ENCODE measurements at regions not wholly inside any gene's neighbourhood (a gene's known extent, or its start where the extent isn't known, plus 50 kb on each side); places are given as distances from the start of the nearest gene placed in this dataset.

DNA sequence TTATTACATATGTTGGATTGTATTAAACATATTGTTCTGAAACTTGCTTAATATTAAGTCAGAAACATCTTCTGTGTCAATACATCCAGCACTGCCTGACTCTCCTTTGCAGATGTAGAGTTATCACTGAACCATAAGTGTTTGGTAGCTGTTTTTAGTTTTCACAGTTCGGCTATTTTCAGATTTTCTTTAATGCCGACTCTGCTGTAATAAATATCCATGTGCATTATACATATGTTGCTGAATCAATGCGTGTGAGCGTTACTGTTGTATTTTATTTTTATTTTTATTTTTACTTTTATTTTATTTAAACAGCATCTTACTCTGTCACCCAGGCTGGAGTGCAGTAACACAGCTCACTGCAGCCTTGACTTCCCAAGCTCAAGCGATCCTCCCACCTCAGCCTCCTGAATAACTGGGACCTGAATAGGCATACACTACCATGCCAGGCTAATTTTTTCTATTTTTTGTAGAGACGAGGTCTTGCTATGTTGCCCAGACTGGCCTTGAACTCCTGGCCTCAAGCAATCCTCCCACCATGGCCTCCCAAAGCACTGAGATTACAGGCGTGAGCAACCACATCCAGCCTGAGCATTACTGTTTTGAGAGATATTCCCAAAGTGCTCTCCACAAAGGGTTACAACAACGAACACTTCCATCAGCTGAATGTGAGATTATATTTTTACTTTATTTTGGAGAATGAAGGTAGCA lies 50.7 kb upstream of the NOCT start:
- DNase-seq = no peak

- DNase-seq = no peak
Measured at GRCh38 chr4:138963412-138963811, 52.2 kb upstream of the NOCT start.

DNA sequence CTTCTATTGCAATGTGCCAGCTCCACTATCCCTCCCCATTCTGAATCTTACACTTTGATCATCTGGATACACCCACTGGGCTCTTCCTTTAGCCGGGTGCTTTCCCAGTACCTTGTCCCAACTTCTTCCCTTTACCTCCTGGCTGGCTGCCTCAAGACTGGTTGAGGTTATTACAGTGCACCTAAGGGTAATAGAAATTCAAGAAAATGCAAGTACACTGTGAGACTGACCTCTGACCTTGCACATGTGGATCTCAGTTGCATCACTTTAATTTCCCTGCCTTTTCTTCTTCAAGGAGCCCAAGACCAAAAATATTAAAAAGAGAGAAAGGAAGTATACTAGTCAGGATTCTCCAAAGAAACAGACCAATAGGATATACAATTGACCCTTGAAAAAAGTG lies 53.9 kb upstream of the NOCT start:
- DNase-seq = no peak

GRCh38 chr4:138961129-138961528 lies 54.5 kb upstream of the NOCT start:
- no peak for DNase-seq

DNA sequence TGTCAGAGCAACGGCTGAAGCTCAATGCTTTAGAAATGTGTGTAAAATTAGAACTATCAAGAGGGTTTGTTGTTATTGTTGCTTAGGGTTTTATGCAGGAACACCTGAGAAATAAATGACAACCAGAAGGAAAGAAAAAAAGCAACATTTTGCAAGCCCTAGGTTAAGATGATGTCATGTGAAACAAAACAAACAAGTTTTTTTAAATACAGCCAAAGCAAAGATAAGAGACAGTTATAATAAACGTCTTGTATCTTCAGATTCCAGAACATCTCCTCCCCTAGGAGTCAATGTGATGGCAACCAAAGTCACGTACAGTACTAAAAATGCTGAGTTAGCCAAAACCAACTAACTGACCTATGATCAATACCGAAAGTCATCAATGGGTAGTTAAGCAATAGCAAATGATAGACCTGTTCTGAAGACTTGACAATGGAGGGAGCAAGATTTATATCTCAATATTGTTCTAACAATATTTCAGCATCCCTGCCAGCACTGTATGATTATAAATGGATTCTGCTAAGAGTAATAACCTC lies 55.3 kb upstream of the NOCT start:
- no peak for DNase-seq

DNA sequence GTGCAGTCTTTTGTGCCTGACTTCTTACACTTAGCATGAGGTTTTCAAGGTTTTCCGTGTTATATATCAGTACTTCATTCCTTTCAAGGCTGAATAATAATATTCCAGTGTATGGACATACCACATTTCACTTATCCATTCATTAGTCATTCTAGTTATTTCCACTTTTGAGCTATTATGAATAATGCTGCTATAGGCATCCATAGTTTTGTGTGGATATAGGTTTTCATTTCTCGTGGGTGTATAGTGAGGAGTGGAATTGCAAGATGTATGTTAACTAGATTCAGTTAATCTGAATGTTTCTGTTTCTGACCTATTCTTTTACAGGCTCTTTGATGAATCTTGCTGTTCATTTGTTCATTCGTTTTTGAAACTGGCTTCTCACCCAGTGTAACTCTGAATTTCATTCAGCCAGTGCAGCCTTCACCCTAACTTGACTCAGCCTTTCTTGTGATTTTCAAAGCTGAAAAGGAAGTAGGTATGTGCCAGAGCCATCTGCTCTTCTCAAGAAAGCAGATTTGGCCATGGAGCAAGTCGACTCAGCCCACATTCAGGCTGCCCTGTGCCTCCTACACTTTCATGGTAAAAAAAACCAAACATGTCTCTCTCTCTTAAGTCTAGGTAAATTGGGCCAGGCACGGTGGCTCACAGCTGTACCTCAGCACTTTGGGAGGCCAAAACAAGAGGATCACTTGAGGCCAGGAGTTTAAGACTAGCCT lies 56.3 kb upstream of the NOCT start:
- DNase-seq = peak; percentile 64 to 65

DNA sequence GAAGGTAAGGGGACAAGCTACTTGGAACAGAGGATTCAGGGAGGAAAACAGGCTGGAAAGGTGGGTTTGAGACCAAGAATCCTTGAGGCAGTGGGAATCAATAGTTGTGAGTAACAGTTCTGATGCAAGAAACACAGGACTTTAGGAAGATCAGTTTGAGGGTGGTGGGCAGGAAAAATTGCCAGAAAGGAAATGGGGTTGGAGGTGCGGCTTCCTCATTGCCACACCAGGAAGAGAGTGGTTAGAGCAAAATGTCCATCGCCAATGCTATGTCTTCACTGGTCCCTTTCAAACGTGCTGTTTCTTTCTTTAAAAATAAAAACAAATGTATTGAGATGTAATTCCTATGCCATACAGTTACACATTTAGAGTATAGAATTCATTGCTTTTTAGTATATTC lies 57.1 kb upstream of the NOCT start:
- peak; percentile 58 to 76 for DNase-seq

DNA sequence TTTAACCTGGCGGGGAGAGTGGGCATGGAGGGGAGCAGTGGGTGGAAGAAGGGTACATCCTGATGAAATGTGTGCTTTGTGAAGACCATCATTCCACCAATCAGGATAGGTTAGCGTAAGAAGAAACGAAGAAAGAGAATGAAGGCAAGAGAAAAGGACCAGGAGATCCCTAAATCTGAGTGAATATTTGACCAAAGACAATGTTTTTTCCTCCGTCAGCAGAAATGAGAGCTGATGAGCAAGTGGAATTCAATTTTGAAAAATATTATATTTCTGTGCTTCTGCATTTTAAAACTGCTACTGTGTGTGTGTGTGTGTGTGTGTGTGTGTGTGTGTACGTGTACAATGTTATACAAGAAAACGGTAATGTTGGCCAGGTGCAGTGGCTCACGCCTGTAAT lies 58.3 kb upstream of the NOCT start:
- DNase-seq = no peak

GRCh38 chr4:138954428-138954827 lies 61.2 kb upstream of the NOCT start:
- DNase-seq = no peak

DNA sequence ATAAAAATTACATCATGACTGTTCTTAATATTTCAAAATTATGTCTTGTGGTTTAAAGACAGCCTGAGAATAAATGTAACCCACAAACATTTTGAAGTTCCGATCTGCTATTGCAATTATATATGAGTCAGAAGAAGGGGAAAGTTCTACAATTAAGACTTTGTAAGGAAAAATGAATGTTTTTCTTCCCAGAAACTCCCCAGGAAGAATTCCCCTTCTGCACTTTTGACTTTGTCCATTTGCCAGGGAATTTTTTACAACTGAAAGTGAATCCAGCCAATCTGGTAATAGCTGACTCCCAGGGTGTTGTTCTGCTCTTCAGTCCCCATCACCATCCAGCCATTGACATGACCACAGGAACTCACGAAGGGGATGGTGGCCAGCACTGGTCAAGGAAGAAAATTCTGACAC lies 61.6 kb upstream of the NOCT start:
- DNase-seq = peak; percentile 82 to 87

- DNase-seq = no peak
Measured at GRCh38 chr4:138952411-138952810, 63.2 kb upstream of the NOCT start.

GRCh38 chr4:138951764-138952163 lies 63.8 kb upstream of the NOCT start:
- no peak for DNase-seq

- no peak for DNase-seq
Measured at GRCh38 chr4:138949866-138950265, 65.7 kb upstream of the NOCT start.

DNA sequence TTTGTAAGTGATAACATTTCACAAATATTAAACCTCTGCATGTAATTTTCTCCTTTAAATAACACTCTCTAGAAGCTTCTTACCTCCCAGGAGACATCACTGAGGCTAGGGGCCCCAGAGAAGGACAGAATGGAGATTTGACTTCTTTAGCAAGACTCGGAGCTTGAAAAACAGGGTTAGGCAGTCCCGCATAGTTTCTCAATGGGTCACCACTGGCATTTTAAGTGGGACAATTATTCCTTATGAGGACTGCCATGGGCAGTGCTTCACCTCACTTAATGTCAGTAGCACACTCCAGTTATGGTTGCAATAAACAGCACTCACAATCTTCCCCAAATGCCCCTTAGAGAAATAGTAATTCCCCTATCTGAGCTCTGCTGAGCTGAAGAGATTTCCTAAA lies 66.7 kb upstream of the NOCT start:
- no peak for DNase-seq

- no peak for DNase-seq
Measured at GRCh38 chr4:138946306-138946705, 69.3 kb upstream of the NOCT start.

GRCh38 chr4:138945840-138946239 lies 69.7 kb upstream of the NOCT start:
- no peak for DNase-seq

- no peak for DNase-seq
Measured at GRCh38 chr4:138945401-138945800, 70.2 kb upstream of the NOCT start.

- no peak for DNase-seq
Measured at GRCh38 chr4:138943893-138944292, 71.7 kb upstream of the NOCT start.

DNA sequence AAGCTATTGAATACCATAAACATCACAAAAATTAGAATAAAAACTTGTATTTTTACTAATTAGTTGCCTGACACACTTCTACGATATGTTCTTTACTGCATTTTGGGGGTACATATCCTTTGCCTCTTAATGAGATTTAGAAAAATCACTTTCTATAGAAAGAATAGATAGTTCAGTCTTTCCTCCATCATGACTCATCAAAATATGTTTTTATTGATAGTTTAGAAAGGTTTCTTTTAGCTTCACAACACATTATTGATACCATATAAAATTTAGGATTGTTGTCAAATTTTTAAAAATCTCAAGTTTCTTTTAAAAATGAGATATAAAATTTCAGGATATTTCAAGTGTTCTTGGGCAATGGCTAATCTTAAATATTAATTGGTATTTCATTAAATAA lies 74.5 kb upstream of the NOCT start:
- DNase-seq = no peak

- no peak for DNase-seq
Measured at GRCh38 chr4:138939960-138940359, 75.6 kb upstream of the NOCT start.

- peak; percentile 67 for DNase-seq
Measured at GRCh38 chr4:138938366-138938690, 77.3 kb upstream of the NOCT start.

DNA sequence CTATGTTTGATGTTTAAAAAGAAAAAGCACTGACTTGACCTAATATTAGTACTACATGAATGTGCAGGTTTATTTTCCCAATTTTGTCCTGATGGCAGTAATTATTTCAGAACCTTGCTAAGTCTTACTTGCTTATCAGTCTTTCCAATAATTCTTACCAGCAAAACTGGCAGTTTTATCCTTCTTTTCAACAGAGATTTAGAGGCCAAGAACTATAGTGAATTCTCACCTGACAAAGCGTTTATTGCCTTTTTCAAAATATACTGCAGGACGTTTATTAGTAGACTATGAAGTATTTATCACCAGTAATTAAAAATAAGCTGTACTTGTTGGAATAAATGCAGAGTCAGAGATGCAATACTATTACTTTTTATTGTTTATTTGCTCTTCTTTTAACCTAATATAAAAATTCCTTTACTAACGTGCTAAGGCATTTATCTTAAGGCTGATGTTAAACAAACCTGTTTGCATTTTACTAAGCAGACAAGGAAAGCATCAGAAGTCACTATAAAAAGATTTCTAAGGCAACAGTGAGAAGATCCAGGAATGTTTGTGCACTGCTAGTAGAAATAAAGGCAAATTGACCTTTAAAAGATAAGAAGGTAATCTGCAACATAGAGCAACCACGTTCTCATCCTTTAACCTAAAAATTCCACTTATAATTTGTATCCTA lies 80.3 kb upstream of the NOCT start:
- DNase-seq = no peak

DNA sequence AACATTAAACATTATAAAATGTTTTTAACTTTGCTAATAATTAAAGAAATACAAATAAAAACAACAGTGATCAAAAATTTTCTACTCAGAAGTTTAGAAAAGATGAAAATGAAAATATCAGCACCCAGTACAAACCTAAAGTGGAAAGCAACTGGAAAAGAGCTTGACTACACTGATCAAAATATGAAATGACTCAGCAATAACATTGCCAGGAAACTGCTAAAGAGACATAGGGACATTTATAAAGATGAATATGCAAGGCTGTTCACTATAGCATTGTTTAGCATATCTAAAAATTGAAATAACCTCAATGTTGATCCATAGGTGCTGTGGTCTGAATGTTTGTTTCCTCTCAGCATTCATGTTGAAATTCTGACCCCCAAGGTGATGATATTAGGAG lies 88.5 kb upstream of the NOCT start:
- no peak for DNase-seq

GRCh38 chr4:138925495-138925894 lies 90.1 kb upstream of the NOCT start:
- DNase-seq = no peak

Measured in AML-193 (cell line).